Glutamatergic neuron (in vitro differentiated cells): ENCODE measurements at regions not wholly inside any gene's neighbourhood (a gene's known extent, or its start where the extent isn't known, plus 50 kb on each side); places are given as distances from the start of the nearest gene placed in this dataset.
"Not testable (repeated sequence)": the region's sequence is repeated elsewhere in the genome, so short reads cannot be mapped to it uniquely, and the experiment has no call there.

Source experiments
- DNase-seq: peaks from one replicate; pipeline ENCODE4 v3.0.0; 2022
- H3K27ac Mint-ChIP-seq: one replicate; pipeline ENCODE4 v1.8.0; 2020; ENCODE audit warnings: mild to moderate bottlenecking, mixed read lengths, inconsistent platforms; ENCODE audit not compliant: unreplicated experiment
- H3K27me3 Mint-ChIP-seq: one replicate; pipeline ENCODE4 v1.8.0; 2020; ENCODE audit warnings: mild to moderate bottlenecking, moderate library complexity, mixed read lengths, inconsistent platforms; ENCODE audit not compliant: unreplicated experiment
- H3K36me3 Mint-ChIP-seq: one replicate; pipeline ENCODE4 v1.8.0; 2020; ENCODE audit warnings: mild to moderate bottlenecking, mixed read lengths, inconsistent platforms; ENCODE audit not compliant: unreplicated experiment
- H3K4me1 Mint-ChIP-seq: one replicate; pipeline ENCODE4 v1.8.0; 2020; ENCODE audit warnings: mild to moderate bottlenecking, low read depth, mixed read lengths, inconsistent platforms; ENCODE audit not compliant: unreplicated experiment
- H3K4me3 Mint-ChIP-seq: one replicate; pipeline ENCODE4 v1.8.0; 2020; ENCODE audit warnings: mild to moderate bottlenecking, mixed read lengths, inconsistent platforms; ENCODE audit not compliant: unreplicated experiment
- H3K9me3 Mint-ChIP-seq: one replicate; pipeline ENCODE4 v1.8.0; 2020; ENCODE audit warnings: mild to moderate bottlenecking, moderate library complexity, mixed read lengths, inconsistent platforms; ENCODE audit not compliant: unreplicated experiment
- CTCF ChIP-seq: fragments of 200-600 bp; sonication (generic); IDR thresholded peaks from one replicate; pipeline ENCODE4 v1.5.0; 2021; ENCODE audit not compliant: partially characterized antibody, unreplicated experiment

GRCh38 chr5:67984546-67984945 lies 231.0 kb upstream of the PIK3R1 start:
- TF ChIP-seq CTCF, result no peak
- Mint-ChIP-seq H3K4me1 (peaks cover 18% of the 10 kb centered on the region), H3K4me3 (no peak overlapping the region), H3K36me3 (no peaks in the 10 kb centered on the region), H3K9me3 (no peaks in the 10 kb centered on the region), H3K27me3 (no peaks in the 10 kb centered on the region), H3K27ac (no peak overlapping the region)
- DNase-seq, result no peak

- Mint-ChIP-seq H3K4me3 (no peak overlapping the region), H3K27me3 (no peaks in the 10 kb centered on the region), H3K4me1 (peaks cover 8% of the 10 kb centered on the region), H3K36me3 (no peaks in the 10 kb centered on the region), H3K9me3 (no peaks in the 10 kb centered on the region), H3K27ac (no peak overlapping the region)
- no peak for DNase-seq
- no peak for TF ChIP-seq CTCF
These were observed 232.1 kb upstream of the PIK3R1 start for GRCh38 chr5:67983251-67984110.

- not testable (repeated sequence) for H3K4me3 Mint-ChIP-seq, H3K27me3 Mint-ChIP-seq
These were observed 233.4 kb upstream of the PIK3R1 start for GRCh38 chr5:67982160-67982559.

GRCh38 chr5:67978171-67978570 lies 237.4 kb upstream of the PIK3R1 start:
- no peak for TF ChIP-seq CTCF
- no peak overlapping the region for H3K27ac Mint-ChIP-seq

More at GRCh38 chr5:67982160-67982559, 233.4 kb upstream of the PIK3R1 start:
- H3K36me3 Mint-ChIP-seq, H3K27ac Mint-ChIP-seq, H3K9me3 Mint-ChIP-seq, DNase-seq: not testable (repeated sequence)
- H3K4me1 Mint-ChIP-seq, result peaks cover 14% of the 10 kb centered on the region

GRCh38 chr5:67976891-67977601 lies 238.5 kb upstream of the PIK3R1 start:
- DNase-seq, result no peak
- Mint-ChIP-seq H3K4me1 (peaks cover 20% of the 10 kb centered on the region), H3K27ac (peak overlapping the region; percentile 63), H3K36me3 (no peaks in the 10 kb centered on the region), H3K9me3 (no peaks in the 10 kb centered on the region), H3K4me3 (peak overlapping the region; percentile 65), H3K27me3 (no peaks in the 10 kb centered on the region)
- no peak for TF ChIP-seq CTCF

More at GRCh38 chr5:67978171-67978570, 237.4 kb upstream of the PIK3R1 start:
- no peak overlapping the region for H3K4me3 Mint-ChIP-seq
- H3K36me3 Mint-ChIP-seq, result no peaks in the 10 kb centered on the region
- H3K27me3 Mint-ChIP-seq, result no peaks in the 10 kb centered on the region
- H3K9me3 Mint-ChIP-seq, result no peaks in the 10 kb centered on the region
- peaks cover 20% of the 10 kb centered on the region for H3K4me1 Mint-ChIP-seq
- DNase-seq, result no peak
